ENCODE measurements at regions not wholly inside any gene's neighbourhood (a gene's known extent, or its start where the extent isn't known, plus 50 kb on each side); places are given as distances from the start of the nearest gene placed in this dataset.
"Not testable (repeated sequence)": the region's sequence is repeated elsewhere in the genome, so short reads cannot be mapped to it uniquely, and the experiment has no call there.

- DNase-seq (ENCODE audit: low spot score), result no peak
Measured at GRCh38 chr17:22654447-22654846, 962.1 kb downstream of the KCNJ18 start.

GRCh38 chr17:22669721-22670120, 977.4 kb downstream of the KCNJ18 start:
- peak; percentile 5 for DNase-seq (ENCODE audit: low spot score)

- DNase-seq (ENCODE audit: low spot score), result no peak
Measured at GRCh38 chr17:22671110-22671509, 978.8 kb downstream of the KCNJ18 start.

GRCh38 chr17:22692066-22692805, 999.9 kb downstream of the KCNJ18 start:
- no peak for DNase-seq (ENCODE audit: low spot score)

DNA sequence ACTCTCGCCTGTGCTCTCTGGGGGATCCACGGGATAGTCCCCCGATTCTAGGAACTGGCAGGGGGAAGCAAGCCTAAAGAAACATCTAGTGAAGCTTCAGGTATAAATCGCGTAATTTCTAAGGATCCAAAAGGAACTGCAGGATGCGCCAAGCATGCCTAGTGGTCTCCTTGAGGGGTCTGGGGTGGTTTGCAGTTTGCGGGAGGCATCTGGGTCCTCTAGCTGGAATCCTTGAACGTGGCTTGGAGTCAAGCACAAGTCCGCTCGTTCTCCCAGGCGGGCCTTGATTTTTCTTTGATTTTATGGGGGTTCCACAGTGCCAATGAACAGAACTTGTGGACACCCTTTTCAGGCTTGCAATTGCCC, 1000.5 kb downstream of the KCNJ18 start:
- DNase-seq (ENCODE audit: low spot score), result no peak

DNA sequence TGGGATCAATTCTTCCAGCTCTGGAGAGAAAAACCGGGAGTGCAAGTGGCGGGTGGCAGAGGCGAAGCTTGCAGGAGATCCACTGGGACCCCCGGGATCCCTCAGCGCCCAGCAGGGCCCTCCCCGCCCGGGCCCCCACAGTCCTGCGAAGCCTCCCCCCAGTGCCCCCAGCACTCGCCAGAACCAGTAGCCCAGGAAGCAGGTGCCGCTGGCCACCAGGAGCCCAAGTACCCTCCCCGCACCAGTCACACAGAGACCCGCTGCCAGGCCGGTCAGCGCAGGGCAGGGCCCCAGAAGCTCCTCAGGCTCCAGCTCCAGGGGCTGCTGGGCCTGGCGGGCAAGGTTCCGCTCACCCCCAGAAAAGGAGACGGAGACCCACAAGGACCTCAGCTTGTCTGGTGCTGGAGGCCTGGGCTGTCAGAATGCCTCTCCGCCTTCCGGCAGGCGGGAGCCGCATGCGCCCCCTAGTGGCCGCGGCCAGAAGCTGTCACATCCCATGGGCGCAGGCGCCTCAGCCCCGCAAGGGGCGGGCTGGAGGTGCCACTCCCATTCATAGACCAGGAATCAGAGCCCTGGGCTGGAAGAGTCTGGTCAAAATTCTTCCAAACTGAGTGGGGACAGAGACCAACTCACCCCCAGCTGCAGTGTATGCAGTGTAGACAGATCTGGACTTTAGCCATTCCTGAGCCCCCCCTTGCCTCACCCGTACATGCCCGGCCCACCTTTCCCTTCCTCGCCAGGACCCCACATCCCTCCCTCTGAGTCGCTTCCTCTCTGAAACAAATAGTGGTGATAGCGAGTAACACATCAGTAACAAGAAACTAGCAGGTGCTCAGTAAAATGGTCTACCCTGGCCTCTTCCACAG, 1002.3 kb downstream of the KCNJ18 start:
- no peak for DNase-seq (ENCODE audit: low spot score)

DNA sequence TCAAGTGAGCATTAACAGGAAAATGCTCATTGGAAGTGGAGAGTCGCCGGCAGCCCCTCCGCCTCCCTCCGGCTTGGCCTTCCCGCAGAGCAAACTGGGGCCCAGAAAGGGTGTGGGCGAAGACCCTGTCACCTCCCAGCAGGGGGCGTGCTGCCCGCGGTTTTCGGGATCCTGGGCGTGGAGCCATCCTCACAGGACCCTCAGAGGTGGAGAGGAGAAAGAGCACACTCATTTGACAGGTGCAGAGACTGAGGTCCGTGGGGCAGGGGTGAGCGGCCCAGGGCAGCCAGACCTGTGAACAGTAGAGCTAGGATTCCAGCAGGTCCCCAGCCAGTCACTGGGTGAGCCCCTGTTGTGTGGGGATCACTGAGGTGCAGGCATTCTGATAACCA, 1002.9 kb downstream of the KCNJ18 start:
- no peak for DNase-seq (ENCODE audit: low spot score)

DNA sequence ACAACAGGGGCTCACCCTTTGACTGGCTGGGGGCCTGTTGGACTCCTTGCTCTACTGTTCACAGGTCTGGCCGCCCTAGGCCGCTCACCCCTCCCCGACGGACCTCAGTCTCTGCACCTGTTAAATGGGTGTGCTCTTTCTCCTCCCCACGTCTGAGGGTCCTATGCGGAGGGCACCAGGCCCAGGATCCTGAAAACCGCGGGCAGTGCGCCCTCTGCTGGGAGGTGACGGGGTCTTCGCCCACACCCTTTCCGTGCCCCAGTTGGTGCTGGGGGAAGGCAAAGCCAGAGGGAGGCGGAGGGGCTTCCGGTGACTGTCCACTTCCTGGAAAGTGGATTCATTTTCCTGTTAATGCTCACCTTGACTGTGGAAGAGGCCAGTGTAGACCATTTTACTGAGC, 1010.9 kb downstream of the KCNJ18 start:
- DNase-seq (ENCODE audit: low spot score), result no peak

GRCh38 chr17:22703786-22704441, 1011.6 kb downstream of the KCNJ18 start:
- peak; percentile 13 for DNase-seq (ENCODE audit: low spot score)

DNA sequence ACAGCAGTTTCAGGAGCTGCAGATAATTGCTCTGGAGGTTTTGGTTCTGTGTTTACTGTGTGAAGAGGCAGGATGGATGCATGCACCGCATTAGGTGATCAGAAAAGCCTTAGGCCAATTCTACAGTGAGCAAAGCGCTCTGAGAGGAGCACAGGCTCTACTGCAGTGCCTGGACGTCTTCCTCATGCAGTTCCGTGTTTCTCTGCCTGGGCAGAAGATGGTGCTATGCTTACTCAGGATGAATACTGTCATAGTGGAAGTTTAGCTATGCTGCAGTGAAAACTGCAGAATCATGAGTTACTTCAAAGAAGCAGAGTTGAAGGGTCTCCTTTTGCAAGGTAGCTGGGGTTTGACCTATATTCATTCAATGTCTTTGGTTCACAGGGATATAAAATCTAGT, 1012.4 kb downstream of the KCNJ18 start:
- peak; percentile 15 for DNase-seq (ENCODE audit: low spot score)

DNA sequence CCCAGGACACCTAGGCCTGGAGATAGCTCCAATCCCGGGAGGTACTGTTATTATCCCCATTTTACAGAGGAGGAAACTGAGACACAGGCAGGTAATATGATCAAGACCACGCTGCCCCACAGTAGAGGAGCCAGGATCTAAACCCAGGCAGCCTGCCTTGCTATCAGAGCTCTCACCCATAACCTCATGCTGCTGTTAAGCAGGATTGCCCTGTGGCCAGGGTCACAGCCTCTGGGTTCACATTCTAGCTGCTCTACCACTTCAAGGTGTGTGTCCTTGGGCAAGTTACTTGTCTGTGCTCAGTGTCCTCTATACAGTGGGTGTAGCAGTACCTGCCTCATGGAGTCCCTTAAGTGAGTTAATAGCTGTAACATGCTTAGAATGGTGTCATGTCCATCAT, 1015.3 kb downstream of the KCNJ18 start:
- no peak for DNase-seq (ENCODE audit: low spot score)

- no peak for DNase-seq (ENCODE audit: low spot score)
Measured at GRCh38 chr17:22717211-22717610, 1024.9 kb downstream of the KCNJ18 start.

DNA sequence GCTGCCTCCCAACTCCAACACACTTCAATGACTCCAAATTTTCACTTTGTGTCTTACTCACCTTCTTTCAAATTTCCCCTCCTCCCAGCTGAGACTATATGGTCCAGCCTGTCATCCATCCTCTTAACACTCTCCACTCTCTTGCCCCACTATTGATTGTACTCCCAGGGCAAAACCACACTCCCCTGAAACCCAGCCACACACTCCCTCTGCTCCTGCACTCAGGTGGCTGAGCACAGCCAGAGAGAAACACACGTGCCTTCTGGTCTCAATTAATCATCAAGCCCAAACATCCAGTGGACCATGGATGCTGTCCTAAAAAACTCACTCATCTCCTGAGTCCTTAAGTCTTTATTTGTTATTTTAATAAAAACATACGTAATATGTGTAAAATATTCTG, 1026.4 kb downstream of the KCNJ18 start:
- DNase-seq (ENCODE audit: low spot score), result no peak

GRCh38 chr17:22741066-22741465, 1048.7 kb downstream of the KCNJ18 start:
- not testable (repeated sequence) for DNase-seq (ENCODE audit: low spot score)
